ENCODE measurements at regions not wholly inside any gene's neighbourhood (a gene's known extent, or its start where the extent isn't known, plus 50 kb on each side); places are given as distances from the start of the nearest gene placed in this dataset.
"Not testable (repeated sequence)": the region's sequence is repeated elsewhere in the genome, so short reads cannot be mapped to it uniquely, and the experiment has no call there.

GRCh38 chr6:14509120-14509519, 391.5 kb downstream of the CD83 start:
- DNase-seq: no peak

- no peak for DNase-seq
Observed at GRCh38 chr6:14510038-14510437, 392.5 kb downstream of the CD83 start.

- no peak for DNase-seq
Observed at GRCh38 chr6:14511061-14511586, 393.6 kb downstream of the CD83 start.

- no peak for DNase-seq
Observed at GRCh38 chr6:14512246-14512645, 394.7 kb downstream of the CD83 start.

GRCh38 chr6:14513496-14514393, 396.2 kb downstream of the CD83 start:
- no peak for DNase-seq

GRCh38 chr6:14516956-14517355, 399.4 kb downstream of the CD83 start:
- DNase-seq: no peak

GRCh38 chr6:14517516-14518105, 400.0 kb downstream of the CD83 start:
- no peak for DNase-seq

- no peak for DNase-seq
Observed at GRCh38 chr6:14518515-14519217, 401.1 kb downstream of the CD83 start.

GRCh38 chr6:14520029-14520428, 402.5 kb downstream of the CD83 start:
- DNase-seq: no peak

GRCh38 chr6:14520536-14520935, 403.0 kb downstream of the CD83 start:
- DNase-seq: no peak

- no peak for DNase-seq
Observed at GRCh38 chr6:14521141-14521540, 403.6 kb downstream of the CD83 start.

GRCh38 chr6:14521861-14522260, 404.3 kb downstream of the CD83 start:
- DNase-seq: not testable (repeated sequence)

- no peak for DNase-seq
Observed at GRCh38 chr6:14524319-14524718, 406.7 kb downstream of the CD83 start.

- DNase-seq: no peak
Observed at GRCh38 chr6:14530385-14530784, 412.8 kb downstream of the CD83 start.

GRCh38 chr6:14533446-14533845, 415.9 kb downstream of the CD83 start:
- DNase-seq: no peak

GRCh38 chr6:14537030-14537429, 419.5 kb downstream of the CD83 start:
- DNase-seq: no peak

GRCh38 chr6:14540276-14540675, 422.7 kb downstream of the CD83 start:
- DNase-seq: no peak

GRCh38 chr6:14540810-14541540, 423.4 kb downstream of the CD83 start:
- DNase-seq: no peak

- DNase-seq: no peak
Observed at GRCh38 chr6:14542670-14543366, 425.2 kb downstream of the CD83 start.

- DNase-seq: no peak
Observed at GRCh38 chr6:14543971-14544585, 426.5 kb downstream of the CD83 start.

- DNase-seq: no peak
Observed at GRCh38 chr6:14544666-14545065, 427.1 kb downstream of the CD83 start.

GRCh38 chr6:14545496-14545895, 427.9 kb downstream of the CD83 start:
- DNase-seq: no peak
